ENCODE measurements at regions not wholly inside any gene's neighbourhood (a gene's known extent, or its start where the extent isn't known, plus 50 kb on each side); places are given as distances from the start of the nearest gene placed in this dataset.

- no peak overlapping the region for H2AK5ac ChIP-seq (ENCODE audit: low read length, severe bottlenecking)
- H3K4me3 ChIP-seq (ENCODE audit: insufficient read depth in 1 of 2, low read depth in 1 of 2, low read length in 2 of 2), result no peak overlapping the region
- H3K9ac ChIP-seq (ENCODE audit: low read length), result peak overlapping the region; percentile 45
- H3K4ac ChIP-seq (ENCODE audit: low read depth in 1 of 2, low read length in 2 of 2), result no peak overlapping the region
- WGBS, result 76% methylated on average over 8 of the region's 8 CpGs
- no peak for DNase-seq
- H3K27ac ChIP-seq (ENCODE audit: low read length, poor library complexity, severe bottlenecking), result no peak overlapping the region
- no peak overlapping the region for H2BK120ac ChIP-seq (ENCODE audit: low read depth, low read length)
- H2BK5ac ChIP-seq (ENCODE audit: low read depth, low read length, poor library complexity, severe bottlenecking), result no peak overlapping the region
- H2BK12ac ChIP-seq (ENCODE audit: low read length in 2 of 2), result no peak overlapping the region
- H4K8ac ChIP-seq (ENCODE audit: low read length), result no peak overlapping the region
- no peak overlapping the region for H2BK15ac ChIP-seq (ENCODE audit: low read depth, poor library complexity, severe bottlenecking)
- no peak overlapping the region for H3K4me2 ChIP-seq (ENCODE audit: low read length, poor library complexity, severe bottlenecking)
- H4K91ac ChIP-seq (ENCODE audit: low read length), result no peak overlapping the region
- H3K9me3 ChIP-seq (ENCODE audit: control insufficient read depth, low read length), result no peaks in the 10 kb centered on the region
- H3K18ac ChIP-seq (ENCODE audit: low read depth in 1 of 2, low read length in 2 of 2), result no peak overlapping the region
- H2AFZ ChIP-seq (ENCODE audit: low read depth, low read length), result no peak overlapping the region
- H3K36me3 ChIP-seq (ENCODE audit: control insufficient read depth in 1 of 2, insufficient read depth in 2 of 2, low read depth in 1 of 2, low read length in 2 of 2), result no peaks in the 10 kb centered on the region
- no peaks in the 10 kb centered on the region for H3K27me3 ChIP-seq (ENCODE audit: control insufficient read depth in 1 of 2, insufficient read depth in 1 of 2, low read length in 2 of 2)
- no peaks in the 10 kb centered on the region for H3K79me1 ChIP-seq (replicated peaks; ENCODE audit: low read length, poor library complexity, severe bottlenecking)
- H3K23ac ChIP-seq (ENCODE audit: low read length in 2 of 2), result no peak overlapping the region
- no peak overlapping the region for H3K14ac ChIP-seq (ENCODE audit: low read length in 2 of 2)
- no peaks in the 10 kb centered on the region for H3K4me1 ChIP-seq (ENCODE audit: control insufficient read depth, insufficient read depth, low read depth, low read length)
Observed at GRCh38 chr18:37636831-37637477, 71.4 kb upstream of the CELF4 start.

- no peaks in the 10 kb centered on the region for H3K9me3 ChIP-seq (ENCODE audit: control insufficient read depth, low read length)
- no peak overlapping the region for H3K9ac ChIP-seq (ENCODE audit: low read length)
- H3K4me2 ChIP-seq (ENCODE audit: low read length, poor library complexity, severe bottlenecking), result no peak overlapping the region
- no peak overlapping the region for H2BK120ac ChIP-seq (ENCODE audit: low read depth, low read length)
- peak overlapping the region in 1 of 2 experiments; percentile 21 for H3K4me3 ChIP-seq (ENCODE audit: insufficient read depth in 1 of 2, low read depth in 1 of 2, low read length in 2 of 2)
- no peaks in the 10 kb centered on the region for H3K4me1 ChIP-seq (ENCODE audit: control insufficient read depth, insufficient read depth, low read depth, low read length)
- H2BK5ac ChIP-seq (ENCODE audit: low read depth, low read length, poor library complexity, severe bottlenecking), result no peak overlapping the region
- no peak for DNase-seq
- no peak overlapping the region for H4K8ac ChIP-seq (ENCODE audit: low read length)
- no peaks in the 10 kb centered on the region for H3K79me1 ChIP-seq (replicated peaks; ENCODE audit: low read length, poor library complexity, severe bottlenecking)
- no peak overlapping the region for H4K91ac ChIP-seq (ENCODE audit: low read length)
- no peak overlapping the region for H2AK5ac ChIP-seq (ENCODE audit: low read length, severe bottlenecking)
- no peak overlapping the region for H3K18ac ChIP-seq (ENCODE audit: low read depth in 1 of 2, low read length in 2 of 2)
- no peak overlapping the region for H3K14ac ChIP-seq (ENCODE audit: low read length in 2 of 2)
- H2BK15ac ChIP-seq (ENCODE audit: low read depth, poor library complexity, severe bottlenecking), result no peak overlapping the region
- H3K27ac ChIP-seq (ENCODE audit: low read length, poor library complexity, severe bottlenecking), result no peak overlapping the region
- no peak overlapping the region for H3K23ac ChIP-seq (ENCODE audit: low read length in 2 of 2)
- no peaks in the 10 kb centered on the region for H3K27me3 ChIP-seq (ENCODE audit: control insufficient read depth in 1 of 2, insufficient read depth in 1 of 2, low read length in 2 of 2)
- H3K4ac ChIP-seq (ENCODE audit: low read depth in 1 of 2, low read length in 2 of 2), result no peak overlapping the region
- no peak overlapping the region for H2BK12ac ChIP-seq (ENCODE audit: low read length in 2 of 2)
- H3K36me3 ChIP-seq (ENCODE audit: control insufficient read depth in 1 of 2, insufficient read depth in 2 of 2, low read depth in 1 of 2, low read length in 2 of 2), result no peaks in the 10 kb centered on the region
- no peak overlapping the region for H2AFZ ChIP-seq (ENCODE audit: low read depth, low read length)
- WGBS, result 76% methylated on average over 2 of the region's 2 CpGs
Observed at GRCh38 chr18:37634516-37634915, 68.9 kb upstream of the CELF4 start.

GRCh38 chr18:37631422-37631821, 65.8 kb upstream of the CELF4 start:
- Histone ChIP-seq H3K14ac (ENCODE audit: low read length in 2 of 2) (no peak overlapping the region), H3K9me3 (ENCODE audit: control insufficient read depth, low read length) (no peaks in the 10 kb centered on the region), H3K4me1 (ENCODE audit: control insufficient read depth, insufficient read depth, low read depth, low read length) (no peaks in the 10 kb centered on the region), H3K4me2 (ENCODE audit: low read length, poor library complexity, severe bottlenecking) (no peak overlapping the region), H3K9ac (ENCODE audit: low read length) (no peak overlapping the region), H3K36me3 (ENCODE audit: control insufficient read depth in 1 of 2, insufficient read depth in 2 of 2, low read depth in 1 of 2, low read length in 2 of 2) (no peaks in the 10 kb centered on the region), H3K79me1 (replicated peaks; ENCODE audit: low read length, poor library complexity, severe bottlenecking) (no peaks in the 10 kb centered on the region), H3K27me3 (ENCODE audit: control insufficient read depth in 1 of 2, insufficient read depth in 1 of 2, low read length in 2 of 2) (no peaks in the 10 kb centered on the region), H3K27ac (ENCODE audit: low read length, poor library complexity, severe bottlenecking) (no peak overlapping the region), H2BK120ac (ENCODE audit: low read depth, low read length) (no peak overlapping the region), H4K91ac (ENCODE audit: low read length) (no peak overlapping the region), H3K23ac (ENCODE audit: low read length in 2 of 2) (no peak overlapping the region), H2BK5ac (ENCODE audit: low read depth, low read length, poor library complexity, severe bottlenecking) (no peak overlapping the region), H2BK15ac (ENCODE audit: low read depth, poor library complexity, severe bottlenecking) (no peak overlapping the region), H2AK5ac (ENCODE audit: low read length, severe bottlenecking) (no peak overlapping the region), H2AFZ (ENCODE audit: low read depth, low read length) (no peak overlapping the region), H3K4me3 (ENCODE audit: insufficient read depth in 1 of 2, low read depth in 1 of 2, low read length in 2 of 2) (no peak overlapping the region), H2BK12ac (ENCODE audit: low read length in 2 of 2) (no peak overlapping the region), H4K8ac (ENCODE audit: low read length) (no peak overlapping the region), H3K18ac (ENCODE audit: low read depth in 1 of 2, low read length in 2 of 2) (no peak overlapping the region), H3K4ac (ENCODE audit: low read depth in 1 of 2, low read length in 2 of 2) (no peak overlapping the region)
- 77% methylated on average over 4 of the region's 4 CpGs for WGBS
- DNase-seq, result no peak

- Histone ChIP-seq H3K4ac (ENCODE audit: low read depth in 1 of 2, low read length in 2 of 2) (no peak overlapping the region), H3K23ac (ENCODE audit: low read length in 2 of 2) (no peak overlapping the region), H3K4me2 (ENCODE audit: low read length, poor library complexity, severe bottlenecking) (no peak overlapping the region), H3K14ac (ENCODE audit: low read length in 2 of 2) (no peak overlapping the region), H2AK5ac (ENCODE audit: low read length, severe bottlenecking) (no peak overlapping the region), H3K9ac (ENCODE audit: low read length) (no peak overlapping the region), H4K8ac (ENCODE audit: low read length) (no peak overlapping the region), H3K36me3 (ENCODE audit: control insufficient read depth in 1 of 2, insufficient read depth in 2 of 2, low read depth in 1 of 2, low read length in 2 of 2) (no peaks in the 10 kb centered on the region), H2AFZ (ENCODE audit: low read depth, low read length) (no peak overlapping the region), H2BK120ac (ENCODE audit: low read depth, low read length) (no peak overlapping the region), H3K79me1 (replicated peaks; ENCODE audit: low read length, poor library complexity, severe bottlenecking) (no peaks in the 10 kb centered on the region), H3K27ac (ENCODE audit: low read length, poor library complexity, severe bottlenecking) (no peak overlapping the region), H3K4me3 (ENCODE audit: insufficient read depth in 1 of 2, low read depth in 1 of 2, low read length in 2 of 2) (no peak overlapping the region), H2BK5ac (ENCODE audit: low read depth, low read length, poor library complexity, severe bottlenecking) (no peak overlapping the region), H3K18ac (ENCODE audit: low read depth in 1 of 2, low read length in 2 of 2) (no peak overlapping the region), H2BK15ac (ENCODE audit: low read depth, poor library complexity, severe bottlenecking) (no peak overlapping the region), H3K9me3 (ENCODE audit: control insufficient read depth, low read length) (no peaks in the 10 kb centered on the region), H3K27me3 (ENCODE audit: control insufficient read depth in 1 of 2, insufficient read depth in 1 of 2, low read length in 2 of 2) (no peaks in the 10 kb centered on the region), H2BK12ac (ENCODE audit: low read length in 2 of 2) (no peak overlapping the region), H4K91ac (ENCODE audit: low read length) (no peak overlapping the region), H3K4me1 (ENCODE audit: control insufficient read depth, insufficient read depth, low read depth, low read length) (no peaks in the 10 kb centered on the region)
- no peak for DNase-seq
- WGBS, result 80% methylated on average over 2 of the region's 2 CpGs
Observed at GRCh38 chr18:37630334-37630733, 64.7 kb upstream of the CELF4 start.
